HG03378 (cell line): ENCODE measurements at regions not wholly inside any gene's neighbourhood (a gene's known extent, or its start where the extent isn't known, plus 50 kb on each side); places are given as distances from the start of the nearest gene placed in this dataset.

Experiments
- ATAC-seq: cut with Tn5 transposase; IDR thresholded peaks from one replicate; pipeline ENCODE4 v1.9.1; 2021; ENCODE audit warnings: mild to moderate bottlenecking, moderate library complexity; ENCODE audit not compliant: unreplicated experiment

- no peak for ATAC-seq
Observed at GRCh38 chr14:22419620-22420019, 169.4 kb downstream of the DAD1 start.

GRCh38 chr14:22418631-22419030 is 170.4 kb downstream of the DAD1 start:
- peak; percentile 63 for ATAC-seq

- ATAC-seq = no peak
Observed at GRCh38 chr14:22417914-22418313, 171.1 kb downstream of the DAD1 start.

- no peak for ATAC-seq
Observed at GRCh38 chr14:22416193-22416592, 172.8 kb downstream of the DAD1 start.

GRCh38 chr14:22415605-22415959 is 173.4 kb downstream of the DAD1 start:
- no peak for ATAC-seq

- no peak for ATAC-seq
Observed at GRCh38 chr14:22414876-22415604, 174.0 kb downstream of the DAD1 start.

GRCh38 chr14:22412926-22413411 is 176.1 kb downstream of the DAD1 start:
- no peak for ATAC-seq

- ATAC-seq = no peak
Observed at GRCh38 chr14:22411398-22412055, 177.5 kb downstream of the DAD1 start.

- ATAC-seq = no peak
Observed at GRCh38 chr14:22410497-22410896, 178.5 kb downstream of the DAD1 start.

GRCh38 chr14:22409006-22409405 is 180.0 kb downstream of the DAD1 start:
- ATAC-seq = no peak

GRCh38 chr14:22408547-22408946 is 180.5 kb downstream of the DAD1 start:
- no peak for ATAC-seq

- no peak for ATAC-seq
Observed at GRCh38 chr14:22407033-22407432, 182.0 kb downstream of the DAD1 start.

GRCh38 chr14:22405201-22405600 is 183.8 kb downstream of the DAD1 start:
- ATAC-seq = no peak

GRCh38 chr14:22403296-22403695 is 185.7 kb downstream of the DAD1 start:
- ATAC-seq = no peak

GRCh38 chr14:22400655-22401259 is 188.3 kb downstream of the DAD1 start:
- ATAC-seq = no peak

- ATAC-seq = no peak
Observed at GRCh38 chr14:22399776-22400175, 189.2 kb downstream of the DAD1 start.

GRCh38 chr14:22397221-22397737 is 191.7 kb downstream of the DAD1 start:
- ATAC-seq = no peak

GRCh38 chr14:22395803-22396202 is 193.2 kb downstream of the DAD1 start:
- ATAC-seq = no peak

- ATAC-seq = no peak
Observed at GRCh38 chr14:22394616-22395015, 194.4 kb downstream of the DAD1 start.

GRCh38 chr14:22393796-22394195 is 195.2 kb downstream of the DAD1 start:
- no peak for ATAC-seq

GRCh38 chr14:22391908-22392565 is 197.0 kb downstream of the DAD1 start:
- peak; percentile 49 for ATAC-seq
